Lower leg skin (tissue), 3 donors: ENCODE measurements at regions not wholly inside any gene's neighbourhood (a gene's known extent, or its start where the extent isn't known, plus 50 kb on each side); places are given as distances from the start of the nearest gene placed in this dataset.

Experiments
- CTCF ChIP-seq, 3 donors: fragments of 450-650 bp; IDR thresholded peaks; one replicate each; pipeline ENCODE4 v1.5.1; 2016; ENCODE audit warnings: antibody characterized with exemption in 3 of 3, mild to moderate bottlenecking in 3 of 3, moderate library complexity in 2 of 3
- POLR2A ChIP-seq, 2 donors: fragments of 450-650 bp; IDR thresholded peaks; one replicate each; pipeline ENCODE4 v1.6.1; 2016 to 2017; ENCODE audit warnings: antibody characterized with exemption in 2 of 2, mild to moderate bottlenecking in 1 of 2, moderate library complexity in 1 of 2

GRCh38 chrX:43580621-43581020 is 75.5 kb upstream of the MAOA start:
- TF ChIP-seq CTCF (IDR thresholded peaks at IDR 0.05) (no peak), POLR2A (IDR thresholded peaks at IDR 0.05) (no peak)
